ENCODE measurements at regions not wholly inside any gene's neighbourhood (a gene's known extent, or its start where the extent isn't known, plus 50 kb on each side); places are given as distances from the start of the nearest gene placed in this dataset.

DNA sequence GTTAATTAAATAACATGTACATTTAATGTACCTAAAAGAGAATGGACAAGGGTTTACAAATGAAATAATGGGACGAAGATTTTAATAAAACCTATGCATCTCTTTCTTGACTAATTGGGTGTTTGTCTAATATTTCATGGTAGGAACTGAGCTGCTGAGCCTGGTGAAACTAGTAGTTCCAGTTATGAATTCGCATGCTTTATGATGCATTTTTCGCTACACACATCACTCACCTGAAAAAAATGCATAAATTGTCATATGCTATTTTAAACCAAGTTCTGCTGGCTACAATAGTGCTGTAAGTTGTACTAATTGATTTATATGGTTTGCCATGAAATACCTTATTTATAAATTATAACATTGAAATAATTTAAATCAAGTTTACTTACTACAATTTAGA, 806.8 kb upstream of the SLITRK5 start:
- no peak for DNase-seq
- H3K4me3 Mint-ChIP-seq = no peak overlapping the region
- no peak overlapping the region for H3K27ac Mint-ChIP-seq
- TF ChIP-seq, protein P1, sequence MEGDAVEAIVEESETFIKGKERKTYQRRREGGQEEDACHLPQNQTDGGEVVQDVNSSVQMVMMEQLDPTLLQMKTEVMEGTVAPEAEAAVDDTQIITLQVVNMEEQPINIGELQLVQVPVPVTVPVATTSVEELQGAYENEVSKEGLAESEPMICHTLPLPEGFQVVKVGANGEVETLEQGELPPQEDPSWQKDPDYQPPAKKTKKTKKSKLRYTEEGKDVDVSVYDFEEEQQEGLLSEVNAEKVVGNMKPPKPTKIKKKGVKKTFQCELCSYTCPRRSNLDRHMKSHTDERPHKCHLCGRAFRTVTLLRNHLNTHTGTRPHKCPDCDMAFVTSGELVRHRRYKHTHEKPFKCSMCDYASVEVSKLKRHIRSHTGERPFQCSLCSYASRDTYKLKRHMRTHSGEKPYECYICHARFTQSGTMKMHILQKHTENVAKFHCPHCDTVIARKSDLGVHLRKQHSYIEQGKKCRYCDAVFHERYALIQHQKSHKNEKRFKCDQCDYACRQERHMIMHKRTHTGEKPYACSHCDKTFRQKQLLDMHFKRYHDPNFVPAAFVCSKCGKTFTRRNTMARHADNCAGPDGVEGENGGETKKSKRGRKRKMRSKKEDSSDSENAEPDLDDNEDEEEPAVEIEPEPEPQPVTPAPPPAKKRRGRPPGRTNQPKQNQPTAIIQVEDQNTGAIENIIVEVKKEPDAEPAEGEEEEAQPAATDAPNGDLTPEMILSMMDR (IDR thresholded peaks at IDR 0.05) = no peak
- no peaks in the 10 kb centered on the region for H3K27me3 Mint-ChIP-seq (ENCODE audit: low read depth, poor library complexity)
- peaks cover 7% of the 10 kb centered on the region for H3K9me3 Mint-ChIP-seq
- no peaks in the 10 kb centered on the region for H3K36me3 Mint-ChIP-seq (ENCODE audit: low read depth)
- no peaks in the 10 kb centered on the region for H3K4me1 Mint-ChIP-seq

DNA sequence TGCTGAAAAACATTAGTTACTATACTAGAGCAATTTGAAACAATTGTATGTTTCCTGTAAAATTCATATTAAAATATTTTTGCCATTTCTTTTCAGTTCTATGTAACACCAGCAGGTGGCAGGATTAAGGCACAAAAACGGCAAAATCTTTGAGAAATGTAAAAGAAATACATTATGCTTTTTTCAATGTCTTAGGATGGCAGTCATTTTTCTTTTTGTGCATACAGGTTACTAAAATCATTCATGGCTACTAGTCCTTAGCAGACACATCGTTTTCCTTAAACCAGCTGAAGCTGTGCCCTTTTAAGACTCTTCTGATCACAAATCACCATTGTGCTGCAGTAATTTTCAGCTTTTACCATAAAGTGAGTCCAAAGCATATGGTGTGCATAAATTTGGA, 800.7 kb upstream of the SLITRK5 start:
- H3K9me3 Mint-ChIP-seq = no peaks in the 10 kb centered on the region
- no peak overlapping the region for H3K4me3 Mint-ChIP-seq
- TF ChIP-seq, protein P1 (IDR thresholded peaks at IDR 0.05) = peak; percentile 64
- H3K36me3 Mint-ChIP-seq (ENCODE audit: low read depth) = no peaks in the 10 kb centered on the region
- no peaks in the 10 kb centered on the region for H3K4me1 Mint-ChIP-seq
- H3K27ac Mint-ChIP-seq = no peak overlapping the region
- DNase-seq = no peak
- no peaks in the 10 kb centered on the region for H3K27me3 Mint-ChIP-seq (ENCODE audit: low read depth, poor library complexity)

DNA sequence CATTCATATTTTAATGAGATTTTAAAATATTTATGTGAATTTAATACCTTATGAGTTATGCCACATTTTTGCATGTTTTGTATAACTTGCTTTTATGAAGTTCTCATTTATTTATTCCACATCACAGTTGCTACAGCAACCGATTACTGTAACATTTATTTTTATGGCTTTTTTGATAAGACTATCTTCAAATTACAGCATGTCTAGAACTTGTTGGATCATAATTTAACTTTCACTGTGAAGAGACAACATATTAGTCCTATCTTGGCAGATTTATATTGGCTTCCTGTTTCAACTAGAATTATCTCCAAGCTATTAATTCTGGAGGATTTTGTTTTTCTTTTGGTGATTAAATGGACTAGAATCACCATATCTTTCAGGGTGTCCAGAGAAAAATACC, 793.7 kb upstream of the SLITRK5 start:
- Mint-ChIP-seq H3K27ac (no peak overlapping the region), H3K36me3 (ENCODE audit: low read depth) (no peaks in the 10 kb centered on the region), H3K9me3 (no peaks in the 10 kb centered on the region), H3K4me1 (no peaks in the 10 kb centered on the region), H3K27me3 (ENCODE audit: low read depth, poor library complexity) (no peaks in the 10 kb centered on the region), H3K4me3 (no peak overlapping the region)
- TF ChIP-seq, protein P1 (IDR thresholded peaks at IDR 0.05) = no peak
- DNase-seq = no peak

DNA sequence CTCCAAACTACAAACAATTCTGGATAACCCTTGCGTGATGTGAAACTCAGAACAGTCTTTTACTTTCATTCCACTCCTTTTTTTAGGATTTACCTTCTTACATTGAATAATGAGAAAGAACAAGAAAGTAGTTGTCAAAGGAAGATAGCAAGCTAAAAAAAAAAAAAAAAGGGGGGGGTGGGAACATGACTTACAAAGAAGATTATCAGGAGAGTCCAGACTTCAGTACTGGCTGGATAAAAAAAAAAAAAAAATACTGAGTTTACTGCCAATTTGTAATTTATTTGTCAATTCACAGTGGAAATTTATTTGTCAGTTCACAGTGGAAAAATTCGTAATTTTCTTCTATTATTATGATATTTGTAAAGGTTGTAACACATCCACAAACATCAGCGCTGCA, 792.4 kb upstream of the SLITRK5 start:
- H3K27me3 Mint-ChIP-seq (ENCODE audit: low read depth, poor library complexity) = no peaks in the 10 kb centered on the region
- no peak overlapping the region for H3K4me3 Mint-ChIP-seq
- no peak for DNase-seq
- no peaks in the 10 kb centered on the region for H3K9me3 Mint-ChIP-seq
- H3K4me1 Mint-ChIP-seq = no peaks in the 10 kb centered on the region
- H3K27ac Mint-ChIP-seq = no peak overlapping the region
- TF ChIP-seq, protein P1 (IDR thresholded peaks at IDR 0.05) = no peak
- H3K36me3 Mint-ChIP-seq (ENCODE audit: low read depth) = no peaks in the 10 kb centered on the region

DNA sequence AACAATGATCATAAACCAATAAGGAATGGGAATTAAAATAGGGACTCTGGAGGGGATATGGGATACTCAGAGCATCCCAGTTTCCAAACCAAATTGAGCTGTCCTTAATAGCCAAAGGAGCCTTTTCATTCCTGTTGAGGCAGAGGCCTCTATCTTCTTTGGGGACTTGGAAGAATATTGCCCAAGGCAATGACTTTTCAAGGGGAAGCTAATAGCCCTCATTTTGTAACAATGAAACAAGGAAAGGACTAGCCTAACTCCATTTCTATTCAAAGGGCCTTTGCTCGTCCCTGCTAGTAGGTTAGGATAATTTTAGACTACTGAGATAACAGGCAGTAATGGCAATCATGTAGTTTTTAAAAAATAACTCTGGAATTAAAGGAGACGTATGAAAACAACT, 789.8 kb upstream of the SLITRK5 start:
- DNase-seq = no peak
- H3K36me3 Mint-ChIP-seq (ENCODE audit: low read depth) = no peaks in the 10 kb centered on the region

DNA sequence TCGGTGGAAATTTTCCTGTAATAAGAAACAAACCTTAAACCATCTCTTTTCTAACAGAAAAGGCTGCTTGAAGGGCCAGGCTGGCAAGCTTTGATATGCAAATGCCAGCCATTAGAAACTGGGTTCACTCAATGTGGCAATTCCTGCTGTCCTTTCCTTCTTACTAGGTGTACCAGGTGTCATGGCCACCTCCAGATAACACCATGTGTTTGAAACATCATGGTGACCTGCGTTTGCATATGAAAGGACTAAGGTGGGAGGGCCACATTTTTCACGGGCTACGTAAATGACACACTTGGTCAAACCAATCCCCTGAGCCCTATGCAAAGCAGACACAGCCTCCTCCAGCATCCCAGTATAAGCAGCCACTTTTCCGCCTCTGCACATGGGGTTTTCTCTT, 789.1 kb upstream of the SLITRK5 start:
- no peaks in the 10 kb centered on the region for H3K27me3 Mint-ChIP-seq (ENCODE audit: low read depth, poor library complexity)
- H3K4me3 Mint-ChIP-seq = no peak overlapping the region
- no peak overlapping the region for H3K27ac Mint-ChIP-seq
- no peaks in the 10 kb centered on the region for H3K36me3 Mint-ChIP-seq (ENCODE audit: low read depth)
- TF ChIP-seq, protein P1 (IDR thresholded peaks at IDR 0.05) = no peak
- DNase-seq = no peak
- H3K9me3 Mint-ChIP-seq = no peaks in the 10 kb centered on the region
- H3K4me1 Mint-ChIP-seq = no peaks in the 10 kb centered on the region

More for the DNA sequence above, 789.8 kb upstream of the SLITRK5 start:
- Mint-ChIP-seq H3K9me3 (no peaks in the 10 kb centered on the region), H3K27me3 (ENCODE audit: low read depth, poor library complexity) (no peaks in the 10 kb centered on the region), H3K27ac (no peak overlapping the region), H3K4me3 (no peak overlapping the region), H3K4me1 (no peaks in the 10 kb centered on the region)
- TF ChIP-seq, protein P1 (IDR thresholded peaks at IDR 0.05) = no peak
